T-cell (primary cell): ENCODE measurements at regions not wholly inside any gene's neighbourhood (a gene's known extent, or its start where the extent isn't known, plus 50 kb on each side); places are given as distances from the start of the nearest gene placed in this dataset.

ENCODE experiments used
- ATAC-seq, 4 experiments: fragments of 200-7000 bp in 3 of 4; fragments of 150-1000 bp in 1 of 4; cut with Tn5 transposase; replicated peaks in 1 of 4; 1 replicate in 3 of 4; 2 replicates in 1 of 4; pipeline ENCODE4 v1.10.0; 2021; ENCODE audit warnings: moderate library complexity in 3 of 4, mild to moderate bottlenecking in 2 of 4, moderate number of reproducible peaks in 1 of 4
- CTCF ChIA-PET, 2 donors: fragments of 300-600 bp; sonication (Branson Sonifier 250); formaldehyde crosslinking; loops; one replicate each; lab custom pipeline; 2022; ENCODE audit warnings: antibody characterized with exemption in 2 of 2; lab: Charles Lee
- POLR2A ChIA-PET, 2 donors: fragments of 300-600 bp; sonication (Branson Sonifier 250); formaldehyde crosslinking; loops; one replicate each; lab custom pipeline; 2022; ENCODE audit warnings: antibody characterized with exemption in 2 of 2; lab: Charles Lee
- DNase-seq, 35 experiments: peaks; one replicate each; pipeline versions ENCODE4 v3.0.0 to v3.0.0-alpha.2; 2013 to 2023
- H3K27ac ChIP-seq: one replicate; pipeline ENCODE4 v1.5.1; 2013; ENCODE audit warnings: low read length
- H3K27me3 ChIP-seq, 2 experiments: replicated peaks in 1 of 2; 1 replicate in 1 of 2; 2 replicates in 1 of 2; pipeline versions ENCODE4 v1.6.1 to v1.7.0; 2013; ENCODE audit warnings: low read length in 1 of 2, mixed read lengths in 1 of 2; ENCODE audit not compliant: control insufficient read depth in 2 of 2, insufficient read depth in 2 of 2; ENCODE audit errors: extremely low read depth in 1 of 2
- H3K36me3 ChIP-seq, 2 donors: 1 replicate in 1 of 2; 2 replicates in 1 of 2; pipeline versions ENCODE4 v1.6.1 to v1.7.0; 2013; ENCODE audit warnings: low read length in 1 of 2; ENCODE audit not compliant: control insufficient read depth in 2 of 2, insufficient read depth in 1 of 2; ENCODE audit errors: extremely low read depth in 1 of 2
- H3K4me1 ChIP-seq, 2 experiments: 1 replicate in 1 of 2; 2 replicates in 1 of 2; pipeline versions ENCODE4 v1.6.1 to v1.7.0; 2013; ENCODE audit warnings: low read length in 2 of 2, mixed read lengths in 1 of 2; ENCODE audit not compliant: insufficient read depth in 2 of 2, control insufficient read depth in 1 of 2; ENCODE audit errors: extremely low read depth in 1 of 2
- H3K4me3 ChIP-seq, 2 donors: 1 replicate in 1 of 2; 2 replicates in 1 of 2; pipeline versions ENCODE4 v1.5.1 to v1.7.0; 2013; ENCODE audit warnings: mild to moderate bottlenecking in 2 of 2, low read length in 1 of 2, moderate library complexity in 1 of 2; ENCODE audit not compliant: control insufficient read depth in 1 of 2; ENCODE audit errors: extremely low read depth in 1 of 2
- H3K9me3 ChIP-seq: 2 replicates; pipeline ENCODE4 v1.7.0; 2013
- H3K27ac Mint-ChIP-seq, 2 donors: one replicate each; pipeline ENCODE4 v1.8.0; 2020 to 2021; ENCODE audit warnings: mild to moderate bottlenecking in 2 of 2, mixed read lengths in 2 of 2
- H3K27me3 Mint-ChIP-seq, 2 donors: one replicate each; pipeline ENCODE4 v1.8.0; 2021 to 2022; ENCODE audit warnings: mixed read lengths in 2 of 2
- H3K36me3 Mint-ChIP-seq: one replicate; pipeline ENCODE4 v1.8.0; 2021; ENCODE audit warnings: mixed read lengths
- H3K4me1 Mint-ChIP-seq, 3 donors: one replicate each; pipeline ENCODE4 v1.8.0; 2020 to 2022; ENCODE audit warnings: mixed read lengths in 3 of 3, mild to moderate bottlenecking in 1 of 3
- H3K4me3 Mint-ChIP-seq, 3 donors: one replicate each; pipeline ENCODE4 v1.8.0; 2020 to 2022; ENCODE audit warnings: mild to moderate bottlenecking in 3 of 3, mixed read lengths in 3 of 3, moderate library complexity in 3 of 3
- H3K9me3 Mint-ChIP-seq, 3 donors: one replicate each; pipeline ENCODE4 v1.8.0; 2020 to 2022; ENCODE audit warnings: mixed read lengths in 3 of 3
- WGBS: methylation state at CpG from one replicate; pipeline ENCODE4 v1.1.5; 2013; ENCODE audit warnings: missing lambda C conversion rate; ENCODE audit not compliant: insufficient coverage; 5-methylcytosine and 5-hydroxymethylcytosine counted together

DNA sequence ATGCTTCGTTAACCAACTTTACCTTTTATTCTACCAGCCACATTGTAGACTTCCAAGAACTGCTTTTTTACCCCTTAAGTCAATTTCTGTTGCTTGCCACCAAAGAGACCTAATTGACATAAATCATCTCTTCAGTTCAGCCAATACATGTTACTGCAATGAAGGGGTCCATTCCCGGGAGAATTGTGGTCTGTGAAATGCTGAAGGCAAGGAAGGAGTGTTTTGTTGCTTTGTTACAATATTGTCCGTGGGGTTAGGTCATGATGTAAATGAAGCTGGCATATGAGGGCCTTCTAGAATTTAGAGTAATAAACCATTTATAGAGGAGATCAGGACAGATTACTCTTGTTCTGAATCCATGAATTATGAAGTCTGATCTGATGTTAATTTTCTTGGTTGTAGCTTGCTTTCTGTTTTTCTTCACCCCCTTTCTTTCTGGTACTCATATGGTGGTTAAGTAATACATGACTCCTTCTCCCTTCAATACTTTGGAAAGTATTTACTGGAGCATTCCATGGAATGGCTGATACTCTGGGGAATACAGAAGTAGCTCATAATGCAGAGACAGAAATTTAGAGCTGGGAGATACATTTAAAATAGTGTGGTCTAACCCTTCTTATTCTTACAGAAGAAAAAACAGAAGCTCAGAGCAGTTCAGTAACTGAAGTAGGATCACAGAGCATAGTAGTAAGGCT, 297.0 kb upstream of the CLINT1 start:
- peaks cover 0 to 4% of the 10 kb centered on the region in 2 experiments for H3K27me3 ChIP-seq
- CTCF ChIA-PET: no interaction called here
- no peak overlapping the region for H3K4me3 ChIP-seq
- no peak overlapping the region for H3K4me3 Mint-ChIP-seq
- 100% methylated on average over 1 of the region's 3 CpGs for WGBS
- peaks cover 2 to 9% of the 10 kb centered on the region in 2 donors for H3K27me3 Mint-ChIP-seq
- H3K4me1 ChIP-seq: no peaks in the 10 kb centered on the region
- POLR2A ChIA-PET: no interaction called here
- H3K4me1 Mint-ChIP-seq: no peaks in the 10 kb centered on the region
- no peak overlapping the region for H3K27ac ChIP-seq
- no peaks in the 10 kb centered on the region for H3K36me3 ChIP-seq
- no peaks in the 10 kb centered on the region for H3K36me3 Mint-ChIP-seq
- DNase-seq: no peak
- no peak overlapping the region for H3K27ac Mint-ChIP-seq
- H3K9me3 Mint-ChIP-seq: no peaks in the 10 kb centered on the region
- ATAC-seq: no peak
- no peaks in the 10 kb centered on the region for H3K9me3 ChIP-seq

DNA sequence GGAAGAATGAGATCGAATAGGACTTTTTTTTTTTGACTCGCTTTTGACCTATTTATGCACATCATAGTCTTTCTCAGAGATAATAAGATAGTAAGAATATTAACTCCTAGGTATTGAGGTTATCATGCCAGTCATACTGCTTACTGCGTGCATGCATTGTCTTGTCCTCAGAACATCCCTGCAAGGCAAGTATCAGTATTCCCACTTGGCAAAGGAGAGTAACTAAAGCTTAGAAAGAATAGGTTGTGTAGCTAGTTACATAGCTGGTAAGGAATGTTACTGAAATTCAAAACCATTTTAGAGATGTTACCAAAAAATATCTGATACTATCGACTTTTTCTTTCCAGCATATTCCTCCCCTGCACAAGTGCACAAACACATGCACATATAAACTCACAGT, 296.1 kb upstream of the CLINT1 start:
- ATAC-seq (no peak), DNase-seq (no peak)
- Mint-ChIP-seq H3K27me3 (peaks cover 5 to 9% of the 10 kb centered on the region in 2 donors), H3K36me3 (no peaks in the 10 kb centered on the region), H3K9me3 (no peaks in the 10 kb centered on the region), H3K4me1 (no peaks in the 10 kb centered on the region), H3K27ac (no peak overlapping the region), H3K4me3 (no peak overlapping the region)
- WGBS: 70% methylated on average over 1 of the region's 4 CpGs
- Histone ChIP-seq H3K9me3 (no peaks in the 10 kb centered on the region), H3K4me1 (no peaks in the 10 kb centered on the region), H3K36me3 (no peaks in the 10 kb centered on the region), H3K27me3 (peaks cover 0 to 7% of the 10 kb centered on the region in 2 experiments), H3K27ac (no peak overlapping the region), H3K4me3 (no peak overlapping the region)
- CTCF ChIA-PET: interaction anchor here in 1 of 2 donors (0.6 kb wide), 1 partner anchor 808 kb away, joined by 14 read pairs; no protein-coding TSS in a partner anchor
- POLR2A ChIA-PET: no interaction called here

DNA sequence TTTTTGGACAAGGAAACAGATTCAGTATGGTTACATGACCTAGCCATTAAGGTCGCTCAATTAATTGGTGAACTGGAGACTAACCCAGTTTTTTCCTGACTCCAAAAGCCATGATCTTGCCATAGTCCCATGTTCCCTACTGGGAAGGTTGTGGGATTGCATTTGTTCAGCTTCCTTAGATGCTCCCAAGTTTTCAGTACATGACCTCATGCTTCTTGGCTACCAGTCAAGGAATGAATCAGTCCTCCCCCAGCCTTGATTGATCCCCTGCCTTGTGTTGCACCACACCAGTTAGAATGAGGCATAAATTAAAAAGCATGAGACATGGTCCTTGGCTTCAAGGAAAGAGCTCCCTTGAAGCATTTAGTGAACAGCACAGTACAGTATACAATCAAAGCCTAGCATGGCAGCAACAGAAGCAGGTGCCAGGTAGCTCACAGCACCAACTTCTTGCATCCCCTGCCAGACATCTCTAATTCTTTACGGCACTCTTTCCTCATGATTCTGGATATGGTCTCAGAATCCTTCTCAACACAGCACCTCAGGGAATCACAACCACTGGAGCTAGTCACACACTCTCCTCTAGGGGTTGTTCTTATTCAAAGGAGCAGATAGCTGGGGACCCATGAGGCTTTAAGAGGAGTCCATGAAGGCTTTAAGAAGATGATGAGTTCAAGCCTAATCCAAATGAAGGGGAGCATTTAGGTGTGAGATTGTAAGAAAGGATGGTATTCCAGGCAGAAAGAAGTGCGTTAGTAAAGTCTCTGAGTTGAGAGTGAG, 295.5 kb upstream of the CLINT1 start:
- Histone ChIP-seq H3K9me3 (no peaks in the 10 kb centered on the region), H3K4me1 (no peaks in the 10 kb centered on the region), H3K36me3 (no peaks in the 10 kb centered on the region), H3K4me3 (no peak overlapping the region), H3K27me3 (peaks cover 0 to 10% of the 10 kb centered on the region in 2 experiments), H3K27ac (no peak overlapping the region)
- POLR2A ChIA-PET: no interaction called here
- WGBS: 86% methylated on average over 1 of the region's 3 CpGs
- CTCF ChIA-PET: interaction anchor here in 1 of 2 donors (0.6 kb wide), 1 partner anchor 808 kb away, joined by 14 read pairs; no protein-coding TSS in a partner anchor
- peaks cover 5 to 13% of the 10 kb centered on the region in 2 donors for H3K27me3 Mint-ChIP-seq
- no peak for DNase-seq
- no peaks in the 10 kb centered on the region for H3K36me3 Mint-ChIP-seq
- H3K9me3 Mint-ChIP-seq: no peaks in the 10 kb centered on the region
- no peak overlapping the region for H3K27ac Mint-ChIP-seq
- no peak overlapping the region for H3K4me3 Mint-ChIP-seq
- H3K4me1 Mint-ChIP-seq: no peaks in the 10 kb centered on the region
- no peak for ATAC-seq

DNA sequence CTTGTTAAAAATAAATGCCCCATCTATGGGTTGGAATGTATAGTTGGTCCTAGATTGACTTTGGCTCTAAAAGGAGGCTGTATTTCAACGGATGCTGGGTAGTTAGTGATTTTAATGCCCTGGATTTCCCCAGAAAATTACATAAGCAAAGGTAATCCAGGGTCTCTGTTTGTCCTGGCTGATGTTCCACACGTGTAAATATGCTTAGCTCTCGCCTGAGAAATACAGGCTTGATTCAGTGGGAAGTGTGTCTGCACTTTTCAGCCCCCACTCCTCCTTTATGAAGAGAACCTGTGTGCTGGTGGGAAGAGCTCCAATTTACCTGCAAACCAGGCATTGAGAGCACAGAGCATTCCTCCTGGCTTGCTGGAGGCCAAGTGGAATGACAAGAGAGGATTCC, 294.6 kb upstream of the CLINT1 start:
- no peak for ATAC-seq
- no peaks in the 10 kb centered on the region for H3K4me1 Mint-ChIP-seq
- H3K27me3 Mint-ChIP-seq: peaks cover 5 to 13% of the 10 kb centered on the region in 2 donors
- no peak overlapping the region for H3K27ac ChIP-seq
- no peak for DNase-seq
- no peak overlapping the region for H3K4me3 ChIP-seq
- 63% methylated on average over 1 of the region's 3 CpGs for WGBS
- POLR2A ChIA-PET: no interaction called here
- no peaks in the 10 kb centered on the region for H3K4me1 ChIP-seq
- CTCF ChIA-PET: no interaction called here
- no peaks in the 10 kb centered on the region for H3K9me3 ChIP-seq
- no peaks in the 10 kb centered on the region for H3K36me3 Mint-ChIP-seq
- peaks cover 0 to 10% of the 10 kb centered on the region in 2 experiments for H3K27me3 ChIP-seq
- no peaks in the 10 kb centered on the region for H3K9me3 Mint-ChIP-seq
- H3K27ac Mint-ChIP-seq: no peak overlapping the region
- no peaks in the 10 kb centered on the region for H3K36me3 ChIP-seq
- no peak overlapping the region for H3K4me3 Mint-ChIP-seq

DNA sequence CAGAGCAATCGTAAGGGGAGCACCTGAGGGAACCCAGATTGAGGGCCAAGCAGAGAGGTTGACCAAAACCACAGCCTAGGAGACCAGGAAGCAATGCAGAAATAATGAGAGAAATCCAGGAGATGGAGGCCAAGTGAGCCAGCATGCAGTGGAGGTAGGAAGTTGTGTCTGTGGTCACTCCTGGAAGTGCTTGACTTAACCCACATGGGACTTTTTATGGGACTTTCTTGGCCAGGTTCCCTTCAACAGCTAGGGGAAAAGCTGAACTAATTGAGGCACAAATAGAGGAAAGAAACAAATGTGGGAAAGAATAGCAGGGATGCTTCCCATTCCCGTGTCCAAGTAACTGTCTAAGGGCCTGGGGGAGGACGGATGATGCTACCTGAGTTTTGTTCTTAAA, 293.2 kb upstream of the CLINT1 start:
- Mint-ChIP-seq H3K4me1 (no peaks in the 10 kb centered on the region), H3K27me3 (peaks cover 5 to 13% of the 10 kb centered on the region in 2 donors), H3K4me3 (no peak overlapping the region), H3K9me3 (no peaks in the 10 kb centered on the region), H3K36me3 (no peaks in the 10 kb centered on the region), H3K27ac (no peak overlapping the region)
- ChIA-PET POLR2A (no interaction called here), CTCF (no interaction called here)
- Histone ChIP-seq H3K9me3 (no peaks in the 10 kb centered on the region), H3K36me3 (no peaks in the 10 kb centered on the region), H3K27ac (no peak overlapping the region), H3K4me1 (no peaks in the 10 kb centered on the region), H3K4me3 (no peak overlapping the region), H3K27me3 (peaks cover 0 to 10% of the 10 kb centered on the region in 2 experiments)
- 77% methylated on average over 3 of the region's 3 CpGs for WGBS
- no peak for ATAC-seq
- no peak for DNase-seq

DNA sequence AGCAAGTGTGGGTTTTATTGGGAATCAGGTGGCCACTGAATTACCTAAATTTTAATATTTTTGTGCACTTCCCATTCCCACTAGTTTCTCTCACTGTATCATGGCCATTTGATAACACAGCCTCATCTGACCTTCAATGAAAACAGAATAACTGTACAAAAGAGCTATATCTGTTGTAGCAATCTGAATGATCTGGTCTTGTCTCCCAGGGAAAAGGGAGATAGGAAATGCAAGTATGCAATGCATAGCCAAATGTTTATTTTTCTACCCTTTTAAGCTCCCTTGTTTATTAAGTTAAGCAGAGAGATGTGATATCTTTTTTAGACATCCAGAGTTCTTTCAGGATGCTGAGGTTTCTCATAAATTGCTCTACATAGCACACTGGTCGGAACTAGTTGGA, 288.3 kb upstream of the CLINT1 start:
- Histone ChIP-seq H3K4me1 (no peaks in the 10 kb centered on the region), H3K4me3 (no peak overlapping the region), H3K36me3 (no peaks in the 10 kb centered on the region), H3K27ac (no peak overlapping the region), H3K27me3 (peaks cover 0 to 10% of the 10 kb centered on the region in 2 experiments), H3K9me3 (no peaks in the 10 kb centered on the region)
- Mint-ChIP-seq H3K9me3 (no peaks in the 10 kb centered on the region), H3K27me3 (peaks cover 4 to 5% of the 10 kb centered on the region in 2 donors), H3K36me3 (no peaks in the 10 kb centered on the region), H3K27ac (no peak overlapping the region), H3K4me3 (no peak overlapping the region), H3K4me1 (no peaks in the 10 kb centered on the region)
- CTCF ChIA-PET: no interaction called here
- ATAC-seq (no peak), DNase-seq (no peak)
- POLR2A ChIA-PET: no interaction called here
- WGBS: no CpG with 5 or more reads among the region's 1 CpG
